Epidermal melanocyte (primary cell): ENCODE measurements at regions not wholly inside any gene's neighbourhood (a gene's known extent, or its start where the extent isn't known, plus 50 kb on each side); places are given as distances from the start of the nearest gene placed in this dataset.
"Not testable (repeated sequence)": the region's sequence is repeated elsewhere in the genome, so short reads cannot be mapped to it uniquely, and the experiment has no call there.

Experiments used
- DNase-seq: peaks from one replicate; pipeline ENCODE4 v3.0.0; 2011; ENCODE audit warnings: low spot score; ENCODE audit not compliant: insufficient read length

GRCh38 chr6:122154155-122154554, 245.3 kb upstream of the HSF2 start:
- no peak for DNase-seq

- no peak for DNase-seq
Observed at GRCh38 chr6:122154912-122155575, 244.4 kb upstream of the HSF2 start.

- DNase-seq: no peak
Observed at GRCh38 chr6:122161136-122161535, 238.3 kb upstream of the HSF2 start.

DNA sequence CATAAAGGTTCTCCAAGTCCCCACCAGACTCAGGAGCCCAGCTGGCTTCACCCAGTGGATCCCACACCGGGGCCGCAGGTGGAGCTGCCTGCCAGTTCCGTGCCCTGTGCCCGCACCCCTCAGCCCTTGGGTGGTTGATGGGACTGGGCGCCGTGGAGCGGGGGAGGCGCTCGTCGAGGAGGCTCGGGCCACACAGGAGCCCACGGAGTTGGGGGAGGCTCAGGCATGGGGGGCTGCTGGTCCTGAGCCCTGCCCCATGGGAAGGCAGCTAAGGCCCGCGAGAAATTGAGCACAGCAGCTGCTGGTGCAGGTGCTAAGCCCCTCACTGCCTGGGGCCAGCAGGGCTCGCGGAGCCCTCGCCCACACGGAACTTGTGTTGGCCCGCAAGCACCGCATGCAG, 234.4 kb upstream of the HSF2 start:
- DNase-seq: no peak

DNA sequence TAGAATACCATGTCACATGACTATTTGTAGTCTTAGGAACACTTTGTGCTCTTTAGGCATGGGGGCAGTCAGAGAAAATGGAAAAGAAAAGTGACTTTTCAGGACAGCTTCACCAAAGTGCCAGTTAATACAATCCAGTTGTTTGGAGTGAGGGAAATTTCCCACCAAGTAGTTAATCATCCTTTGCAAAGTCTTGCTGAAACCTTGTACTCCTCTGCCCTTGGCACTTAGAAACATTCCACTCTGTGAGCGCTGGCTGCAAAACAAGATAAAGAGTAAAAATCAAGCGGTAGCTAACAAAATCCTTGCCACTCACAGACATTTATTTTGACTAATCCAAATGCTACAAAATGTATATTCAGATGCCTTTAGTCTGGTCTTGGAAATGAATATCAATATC, 229.2 kb upstream of the HSF2 start:
- no peak for DNase-seq

- no peak for DNase-seq
Observed at GRCh38 chr6:122178988-122179387, 220.5 kb upstream of the HSF2 start.

DNA sequence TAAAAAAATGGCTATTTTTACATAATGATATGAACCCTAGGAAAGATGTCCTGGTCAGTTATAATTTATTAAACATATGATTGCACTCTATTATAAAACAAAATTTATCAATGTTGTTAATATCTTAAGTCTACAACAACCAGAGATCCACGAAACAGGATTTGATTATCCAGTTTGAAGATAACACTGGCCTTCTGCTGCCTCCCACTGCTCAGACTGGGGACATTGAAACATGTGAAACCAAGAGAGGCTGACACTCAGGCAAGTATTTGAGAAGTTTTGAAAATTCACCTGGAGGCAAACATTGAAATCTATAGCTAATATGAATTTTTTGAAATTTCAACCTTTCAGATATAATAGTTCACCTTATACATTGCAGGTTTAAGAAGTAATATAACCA, 219.3 kb upstream of the HSF2 start:
- no peak for DNase-seq

GRCh38 chr6:122182061-122182460, 217.4 kb upstream of the HSF2 start:
- no peak for DNase-seq

DNA sequence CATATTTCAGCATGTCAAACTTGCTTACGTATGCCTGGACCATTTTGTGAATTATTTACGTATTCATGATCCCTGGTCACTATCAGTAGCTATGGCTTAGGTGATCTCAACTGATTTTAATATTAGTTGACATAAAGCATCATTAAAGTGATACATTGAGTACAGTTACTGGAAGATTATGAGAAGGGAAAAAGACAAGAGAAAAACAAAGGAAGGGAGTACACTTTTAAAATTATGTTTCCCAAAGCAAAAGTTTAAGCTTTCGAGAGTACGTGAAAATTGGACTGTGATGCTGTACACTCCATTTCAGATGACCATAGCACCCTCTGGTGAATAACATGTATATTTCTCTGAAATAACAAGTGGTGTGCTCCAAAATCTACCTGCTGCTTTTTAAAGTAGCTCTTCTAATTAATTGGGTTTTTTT, 215.0 kb upstream of the HSF2 start:
- DNase-seq: no peak

DNA sequence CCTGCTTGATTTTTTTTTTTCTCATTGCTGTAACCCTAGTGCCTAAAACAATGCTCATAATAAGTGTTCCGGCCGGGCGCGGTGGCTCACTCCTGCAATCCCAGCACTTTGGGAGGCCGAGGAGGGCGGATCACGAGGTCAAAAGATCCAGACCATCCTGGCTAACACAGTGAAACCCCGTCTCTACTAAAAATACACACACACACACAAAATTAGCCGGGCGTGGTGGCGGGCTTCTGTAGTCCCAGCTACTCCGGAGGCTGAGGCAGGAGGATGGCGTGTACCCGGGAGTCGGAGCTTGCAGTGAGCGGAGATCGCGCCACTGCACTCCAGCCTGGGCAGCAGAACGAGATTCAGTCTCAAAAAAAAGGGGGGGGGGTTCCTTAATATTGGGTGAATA, 214.0 kb upstream of the HSF2 start:
- not testable (repeated sequence) for DNase-seq

DNA sequence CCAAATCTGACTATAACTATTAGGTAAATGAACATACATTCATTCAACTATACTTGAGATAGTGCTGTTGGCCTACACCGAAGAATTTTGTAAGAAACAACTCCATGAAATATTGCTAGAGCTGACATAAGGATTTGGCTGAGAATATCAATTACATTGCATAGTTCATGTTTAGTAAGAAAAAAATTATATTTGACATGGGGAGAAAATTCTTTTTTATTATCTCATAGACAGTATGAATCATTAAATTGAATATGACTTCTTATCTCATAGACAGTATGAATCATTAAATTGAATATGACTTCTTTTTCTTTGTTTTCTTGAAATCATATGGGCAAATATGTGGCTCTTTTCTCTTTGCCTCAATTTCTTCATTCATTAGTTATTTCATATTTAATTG, 212.3 kb upstream of the HSF2 start:
- no peak for DNase-seq

GRCh38 chr6:122198922-122199321, 200.5 kb upstream of the HSF2 start:
- no peak for DNase-seq

GRCh38 chr6:122200440-122200839, 199.0 kb upstream of the HSF2 start:
- DNase-seq: no peak

DNA sequence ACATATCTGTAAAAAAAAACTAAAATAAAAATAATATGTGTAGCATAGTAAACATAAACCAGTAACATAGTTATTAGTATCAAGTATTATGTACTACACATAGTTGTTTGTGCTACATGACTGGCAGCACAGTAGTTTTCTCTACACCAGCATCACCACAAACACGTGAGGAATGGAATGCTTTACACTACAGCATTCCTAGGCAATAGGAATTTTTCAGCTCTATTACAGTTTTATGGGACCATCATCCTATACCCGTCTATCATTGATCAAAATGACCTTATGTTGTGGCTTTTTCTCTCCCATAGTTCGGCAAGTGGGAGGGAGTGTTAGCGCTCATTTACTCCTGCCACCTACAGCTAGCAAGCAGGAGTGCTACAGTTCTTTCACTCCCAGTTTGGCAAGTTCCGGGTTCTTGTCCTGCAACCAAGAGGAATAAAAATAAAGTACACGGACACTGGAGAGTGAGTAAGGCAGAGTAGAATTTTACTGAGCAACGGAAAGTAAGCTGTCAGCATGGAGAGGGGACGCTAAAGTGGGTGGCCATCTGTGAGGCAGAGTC, 196.8 kb upstream of the HSF2 start:
- no peak for DNase-seq

GRCh38 chr6:122207061-122207460, 192.4 kb upstream of the HSF2 start:
- no peak for DNase-seq

DNA sequence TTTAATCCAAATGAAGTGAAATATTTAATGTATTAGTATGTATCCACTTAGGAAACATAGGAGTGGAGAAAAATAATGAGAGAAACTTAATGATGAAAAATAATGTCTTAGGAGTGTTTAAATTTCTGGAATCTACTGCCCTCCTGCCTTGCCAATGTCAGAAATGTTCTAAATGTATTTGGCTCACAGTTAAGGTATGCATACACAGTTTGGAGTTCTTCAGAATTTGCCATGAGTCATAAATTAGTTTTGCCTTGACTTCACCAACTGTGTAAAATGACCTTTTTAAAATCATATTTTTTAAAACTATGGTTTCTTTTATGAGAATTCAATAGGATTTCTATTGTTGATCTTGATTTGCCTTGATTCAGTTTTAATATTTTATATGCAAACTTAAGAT, 191.7 kb upstream of the HSF2 start:
- no peak for DNase-seq

DNA sequence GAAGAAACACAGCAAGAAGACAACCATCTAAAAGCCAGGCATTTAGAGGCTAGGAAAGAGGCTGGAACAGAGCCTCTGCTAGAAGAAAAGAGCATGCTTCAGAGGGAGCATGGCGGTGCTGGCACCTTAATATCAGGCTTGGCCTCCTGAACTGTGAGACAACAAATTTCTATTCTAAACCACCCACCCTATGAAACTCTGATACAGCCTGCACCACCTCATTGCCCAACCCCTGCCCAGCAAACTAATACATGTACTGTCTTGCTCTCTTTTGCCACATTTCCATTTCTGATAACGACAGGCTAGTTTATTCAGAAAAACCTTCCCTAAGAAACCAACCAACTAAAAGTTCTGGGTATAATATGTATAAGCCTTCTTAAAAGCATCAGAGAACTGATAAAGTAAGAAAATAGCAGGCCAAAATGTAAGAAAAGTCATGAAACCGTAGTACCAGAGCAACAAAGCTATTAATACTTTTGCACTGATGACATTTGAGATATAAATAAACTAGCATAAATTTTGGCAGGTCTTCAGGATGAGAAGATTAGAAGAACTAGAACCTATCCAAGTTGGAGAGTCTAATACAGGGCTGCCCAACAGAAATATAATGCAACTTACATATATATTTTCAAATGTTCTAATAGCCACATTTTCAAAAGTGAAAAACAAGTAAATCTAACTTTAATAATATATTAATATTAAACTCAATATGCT, 184.7 kb upstream of the HSF2 start:
- no peak for DNase-seq

DNA sequence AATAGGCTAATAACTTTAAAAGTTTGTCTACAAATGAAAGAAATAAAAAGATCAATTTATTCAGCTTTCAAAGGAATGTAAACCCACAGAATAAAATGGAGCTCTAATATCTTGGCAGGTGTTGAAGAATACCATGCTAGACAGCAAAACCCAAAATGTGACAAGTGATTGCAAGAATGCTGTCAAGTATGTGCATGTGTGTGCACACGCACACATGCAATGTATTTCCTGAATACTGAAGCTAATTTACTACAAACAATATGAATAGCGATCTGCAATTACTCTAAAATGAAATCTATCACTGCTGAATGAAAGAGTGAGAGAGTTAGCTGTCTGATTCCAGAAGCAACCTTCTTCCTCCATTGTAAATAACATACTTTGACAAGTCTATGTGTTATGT, 179.2 kb upstream of the HSF2 start:
- DNase-seq: no peak

GRCh38 chr6:122222761-122223160, 176.7 kb upstream of the HSF2 start:
- DNase-seq: no peak

GRCh38 chr6:122223251-122223650, 176.2 kb upstream of the HSF2 start:
- DNase-seq: no peak

- no peak for DNase-seq
Observed at GRCh38 chr6:122238861-122239260, 160.6 kb upstream of the HSF2 start.

DNA sequence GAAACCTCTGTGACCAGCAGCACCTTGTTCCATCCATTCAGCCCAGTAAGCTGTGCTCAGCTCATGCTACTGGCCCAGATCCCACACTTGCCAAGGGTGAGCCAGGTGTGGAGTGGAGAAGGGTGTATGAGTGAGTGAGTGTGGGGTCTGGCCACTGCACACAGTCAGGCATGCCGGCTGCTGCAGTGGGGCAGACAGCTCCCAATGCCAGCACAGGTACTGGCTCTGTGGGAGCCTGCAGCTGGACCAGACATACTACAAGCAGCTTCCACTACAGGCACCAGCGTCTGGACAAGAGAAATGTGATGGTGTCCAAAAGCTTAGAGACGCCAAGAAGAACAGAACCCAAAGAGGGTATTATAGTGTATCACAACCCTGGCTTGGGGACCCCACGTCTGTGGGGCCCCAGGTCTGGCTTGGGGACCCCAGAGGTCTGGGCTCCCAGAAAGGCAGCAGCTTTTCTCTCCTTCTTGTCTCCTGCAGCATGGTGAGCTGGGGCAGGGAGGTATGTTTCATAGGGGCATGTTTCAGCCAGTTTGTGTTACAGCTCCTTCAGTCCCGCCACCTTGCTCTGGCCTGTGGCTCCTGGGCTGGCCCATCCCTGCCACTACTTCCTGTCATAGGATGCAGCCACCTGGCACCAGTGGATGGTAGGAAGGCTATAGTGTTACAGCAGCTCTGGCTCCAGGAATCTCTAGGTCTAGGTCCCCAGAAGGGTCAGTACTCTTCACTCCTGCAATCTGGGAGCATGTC, 152.4 kb upstream of the HSF2 start:
- no peak for DNase-seq
